Gastroesophageal sphincter (tissue), 3 donors: ENCODE measurements at regions not wholly inside any gene's neighbourhood (a gene's known extent, or its start where the extent isn't known, plus 50 kb on each side); places are given as distances from the start of the nearest gene placed in this dataset.

Experiments used
- CTCF ChIP-seq, 4 experiments: fragments of 200-600 bp in 2 of 4; fragments of 450-650 bp in 2 of 4; sonication (generic) in 1 of 4; IDR thresholded peaks; one replicate each; pipeline ENCODE4 v1.5.1; 2017 to 2019; ENCODE audit warnings: antibody characterized with exemption in 4 of 4, mild to moderate bottlenecking in 2 of 4, moderate library complexity in 2 of 4
- EP300 ChIP-seq: sonication (generic); formaldehyde crosslinking; IDR thresholded peaks from one replicate; pipeline ENCODE4 v1.6.1; 2017; ENCODE audit warnings: antibody characterized with exemption, mild to moderate bottlenecking
- POLR2A ChIP-seq, 2 donors: fragments of 450-650 bp; IDR thresholded peaks; one replicate each; pipeline ENCODE4 v1.6.1; 2017; ENCODE audit warnings: antibody characterized with exemption in 2 of 2, mild to moderate bottlenecking in 2 of 2, moderate library complexity in 1 of 2
- POLR2AphosphoS5 ChIP-seq: sonication (generic); formaldehyde crosslinking; IDR thresholded peaks from one replicate; pipeline ENCODE4 v1.6.1; 2017; ENCODE audit warnings: antibody characterized with exemption

GRCh38 chr9:1155602-1156001 is 105.4 kb downstream of the DMRT2 start:
- TF ChIP-seq CTCF (IDR thresholded peaks at IDR 0.05), result no peak
- TF ChIP-seq EP300, result no peak
- no peak for TF ChIP-seq POLR2A (IDR thresholded peaks at IDR 0.05)
- no peak for TF ChIP-seq POLR2AphosphoS5
